Body of pancreas (tissue), 4 donors: ENCODE measurements at regions not wholly inside any gene's neighbourhood (a gene's known extent, or its start where the extent isn't known, plus 50 kb on each side); places are given as distances from the start of the nearest gene placed in this dataset.

Experiments
- ATAC-seq: fragments of 150-250 bp; one replicate; pipeline ENCODE4 v1.9.1; 2016
- DNase-seq, 4 donors: peaks; one replicate each; pipeline ENCODE4 v3.0.0-alpha.2; 2019
- H3K27ac ChIP-seq, 4 donors: fragments of 200-600 bp; sonication (generic); 1 replicate in 3 of 4; 2 replicates in 1 of 4; pipeline versions ENCODE4 v1.5.1 to v1.6.1; 2016 to 2019; ENCODE audit warnings: mild to moderate bottlenecking in 1 of 4, mixed read lengths in 1 of 4, moderate library complexity in 1 of 4
- H3K27me3 ChIP-seq, 2 donors: fragments of 200-600 bp; sonication (generic); one replicate each; pipeline ENCODE4 v1.6.0; 2016; ENCODE audit warnings: mild to moderate bottlenecking in 1 of 2
- H3K36me3 ChIP-seq, 2 donors: fragments of 200-600 bp; sonication (generic); replicated peaks in 1 of 2; 2 replicates each; pipeline ENCODE4 v1.5.1; 2016; ENCODE audit warnings: low read depth in 2 of 2; ENCODE audit not compliant: insufficient read depth in 1 of 2
- H3K4me1 ChIP-seq: fragments of 200-600 bp; sonication (generic); one replicate; pipeline ENCODE4 v1.6.0; 2016
- H3K4me3 ChIP-seq, 2 donors: fragments of 200-600 bp; sonication (generic); 1 replicate in 1 of 2; 2 replicates in 1 of 2; pipeline ENCODE4 v1.5.1; 2016 to 2019
- H3K9me3 ChIP-seq, 3 donors: fragments of 200-600 bp; sonication (generic); 1 replicate in 2 of 3; 2 replicates in 1 of 3; pipeline ENCODE4 v1.5.1; 2016
- POLR2A ChIP-seq, 3 donors: fragments of 450-650 bp; IDR thresholded peaks; one replicate each; pipeline ENCODE4 v1.6.1; 2016; ENCODE audit warnings: antibody characterized with exemption in 3 of 3, mild to moderate bottlenecking in 2 of 3
- WGBS, 2 donors: methylation state at CpG; one replicate each; pipeline ENCODE4 v1.1.5; 2017; 5-methylcytosine and 5-hydroxymethylcytosine counted together
- intact Hi-C: fragments of 100-400 bp; cut with DNase I; formaldehyde crosslinking; loops from one replicate; pipeline ENCODE4 v1.15.1; 2023
- TF ChIP-seq, protein P1 (sequence below), 7 experiments: fragments of 450-650 bp in 4 of 7; fragments of 200-600 bp in 3 of 7; sonication (generic) in 3 of 7; IDR thresholded peaks; one replicate each; pipeline ENCODE4 v1.5.1; 2016 to 2019; ENCODE audit warnings: antibody characterized with exemption in 7 of 7

DNA sequence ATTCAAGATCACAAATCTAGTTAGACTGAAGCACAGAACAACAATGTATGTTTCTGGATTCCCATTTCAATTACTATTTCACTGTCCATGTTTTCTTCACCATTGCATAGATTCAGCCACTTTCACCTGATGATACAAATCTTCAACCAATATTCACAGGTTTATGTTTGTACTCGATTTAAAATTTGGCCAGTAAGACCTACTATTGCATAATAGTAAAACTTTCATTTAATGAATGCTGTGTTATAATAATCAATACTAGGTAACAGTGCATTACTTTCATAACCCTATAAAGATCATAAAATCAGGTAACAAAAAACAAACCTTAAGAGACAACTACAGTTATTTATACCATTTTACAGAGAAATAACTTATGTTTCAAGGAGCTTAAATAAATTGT is 2209.1 kb downstream of the ARAP2 start:
- H3K27ac ChIP-seq: no peak overlapping the region
- H3K4me1 ChIP-seq: no peaks in the 10 kb centered on the region
- no peaks in the 10 kb centered on the region for H3K27me3 ChIP-seq
- intact Hi-C loops: no loop called here
- H3K9me3 ChIP-seq: no peaks in the 10 kb centered on the region
- 27 to 37% methylated on average over 1 of the region's 1 CpG for WGBS, 2 donors
- TF ChIP-seq, protein P1, sequence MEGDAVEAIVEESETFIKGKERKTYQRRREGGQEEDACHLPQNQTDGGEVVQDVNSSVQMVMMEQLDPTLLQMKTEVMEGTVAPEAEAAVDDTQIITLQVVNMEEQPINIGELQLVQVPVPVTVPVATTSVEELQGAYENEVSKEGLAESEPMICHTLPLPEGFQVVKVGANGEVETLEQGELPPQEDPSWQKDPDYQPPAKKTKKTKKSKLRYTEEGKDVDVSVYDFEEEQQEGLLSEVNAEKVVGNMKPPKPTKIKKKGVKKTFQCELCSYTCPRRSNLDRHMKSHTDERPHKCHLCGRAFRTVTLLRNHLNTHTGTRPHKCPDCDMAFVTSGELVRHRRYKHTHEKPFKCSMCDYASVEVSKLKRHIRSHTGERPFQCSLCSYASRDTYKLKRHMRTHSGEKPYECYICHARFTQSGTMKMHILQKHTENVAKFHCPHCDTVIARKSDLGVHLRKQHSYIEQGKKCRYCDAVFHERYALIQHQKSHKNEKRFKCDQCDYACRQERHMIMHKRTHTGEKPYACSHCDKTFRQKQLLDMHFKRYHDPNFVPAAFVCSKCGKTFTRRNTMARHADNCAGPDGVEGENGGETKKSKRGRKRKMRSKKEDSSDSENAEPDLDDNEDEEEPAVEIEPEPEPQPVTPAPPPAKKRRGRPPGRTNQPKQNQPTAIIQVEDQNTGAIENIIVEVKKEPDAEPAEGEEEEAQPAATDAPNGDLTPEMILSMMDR (IDR thresholded peaks at IDR 0.05): no peak
- TF ChIP-seq POLR2A (IDR thresholded peaks at IDR 0.05): no peak
- DNase-seq (no peak), ATAC-seq (no peak)
- H3K4me3 ChIP-seq: no peak overlapping the region
- H3K36me3 ChIP-seq: no peaks in the 10 kb centered on the region

DNA sequence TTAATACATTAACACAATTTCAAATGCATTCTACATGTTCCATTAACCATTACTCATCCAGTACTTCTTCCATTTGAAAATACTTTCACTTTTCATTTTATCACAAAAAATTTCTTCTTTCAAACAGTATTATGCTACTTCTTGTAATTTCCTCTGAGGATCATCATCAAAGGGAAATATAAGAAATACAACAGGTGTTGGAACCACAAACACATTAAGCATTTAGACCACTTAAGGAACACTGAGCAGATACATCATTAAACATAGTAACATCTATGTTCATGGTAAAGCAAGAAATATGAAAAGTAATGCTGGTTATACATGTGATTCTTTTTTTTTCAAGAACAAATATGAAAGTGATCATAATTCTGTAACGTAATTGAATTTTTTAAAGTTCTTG is 2207.0 kb downstream of the ARAP2 start:
- Histone ChIP-seq H3K9me3 (no peaks in the 10 kb centered on the region), H3K27me3 (no peaks in the 10 kb centered on the region), H3K4me3 (no peak overlapping the region), H3K36me3 (no peaks in the 10 kb centered on the region), H3K4me1 (no peaks in the 10 kb centered on the region), H3K27ac (no peak overlapping the region)
- WGBS, 2 donors: 19 to 44% methylated on average over 1 of the region's 1 CpG
- no peak for DNase-seq
- no peak for ATAC-seq
- TF ChIP-seq, protein P1 (IDR thresholded peaks at IDR 0.05): no peak
- no peak for TF ChIP-seq POLR2A (IDR thresholded peaks at IDR 0.05)
- intact Hi-C loops: no loop called here

DNA sequence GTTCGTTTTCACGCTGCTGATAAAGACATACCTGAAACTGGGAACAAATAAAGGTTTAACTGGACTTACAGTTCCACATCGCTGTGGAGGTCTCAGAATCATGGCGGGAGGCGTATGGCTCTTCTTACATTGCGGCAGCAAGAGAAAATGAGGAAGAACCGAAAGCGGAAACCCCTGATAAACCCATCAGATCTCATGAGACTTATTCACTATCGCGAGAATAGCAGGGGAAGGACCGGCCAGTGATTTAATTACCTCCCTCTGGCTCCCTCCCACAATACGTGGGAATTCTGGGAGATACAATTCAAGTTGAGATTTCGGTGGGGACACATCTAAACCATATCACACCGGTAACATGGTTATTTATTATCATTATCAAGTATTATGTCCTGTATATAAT is 2204.5 kb downstream of the ARAP2 start:
- 80 to 81% methylated on average over 14 of the region's 14 CpGs for WGBS, 2 donors
- Histone ChIP-seq H3K27ac (no peak overlapping the region), H3K27me3 (no peaks in the 10 kb centered on the region), H3K9me3 (no peaks in the 10 kb centered on the region), H3K4me1 (no peaks in the 10 kb centered on the region), H3K4me3 (no peak overlapping the region), H3K36me3 (no peaks in the 10 kb centered on the region)
- TF ChIP-seq, protein P1 (IDR thresholded peaks at IDR 0.05): no peak
- TF ChIP-seq POLR2A (IDR thresholded peaks at IDR 0.05): no peak
- no peak for DNase-seq
- intact Hi-C loops: no loop called here
- no peak for ATAC-seq

GRCh38 chr4:34043131-34043530 is 2201.2 kb downstream of the ARAP2 start:
- WGBS, 2 donors: 84 to 86% methylated on average over 1 of the region's 1 CpG
- TF ChIP-seq POLR2A (IDR thresholded peaks at IDR 0.05): no peak
- TF ChIP-seq, protein P1 (IDR thresholded peaks at IDR 0.05): no peak

DNA sequence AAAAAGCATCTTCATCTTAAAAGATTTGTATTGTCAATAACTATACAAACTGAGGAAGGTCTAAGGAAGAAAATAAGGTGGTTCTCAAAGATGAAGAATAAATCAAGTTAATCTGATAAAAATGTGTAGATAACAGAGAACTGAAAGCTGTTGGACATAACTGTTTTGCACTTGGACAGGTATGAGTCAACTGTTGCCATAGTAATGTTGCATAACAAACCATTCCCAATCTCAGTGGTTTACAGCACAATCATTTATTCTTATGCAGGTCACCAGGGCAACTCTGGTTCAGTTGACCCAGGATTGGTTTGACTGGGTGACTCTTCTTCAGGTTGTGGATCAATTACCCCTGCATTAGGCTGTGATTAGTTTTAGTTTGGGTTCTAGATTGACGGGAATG is 2197.7 kb downstream of the ARAP2 start:
- H3K27me3 ChIP-seq: no peaks in the 10 kb centered on the region
- no peak overlapping the region for H3K27ac ChIP-seq
- no peaks in the 10 kb centered on the region for H3K9me3 ChIP-seq
- no peaks in the 10 kb centered on the region for H3K4me1 ChIP-seq
- DNase-seq (no peak), ATAC-seq (no peak)
- 65 to 71% methylated on average over 1 of the region's 1 CpG for WGBS, 2 donors
- H3K36me3 ChIP-seq: no peaks in the 10 kb centered on the region
- intact Hi-C loops: no loop called here
- no peak overlapping the region for H3K4me3 ChIP-seq
- TF ChIP-seq POLR2A (IDR thresholded peaks at IDR 0.05): no peak
- TF ChIP-seq, protein P1 (IDR thresholded peaks at IDR 0.05): no peak

More at GRCh38 chr4:34043131-34043530, 2201.2 kb downstream of the ARAP2 start:
- Histone ChIP-seq H3K4me1 (no peaks in the 10 kb centered on the region), H3K4me3 (no peak overlapping the region), H3K36me3 (no peaks in the 10 kb centered on the region), H3K27me3 (no peaks in the 10 kb centered on the region), H3K27ac (no peak overlapping the region), H3K9me3 (no peaks in the 10 kb centered on the region)
- no peak for ATAC-seq
- intact Hi-C loops: no loop called here
- DNase-seq: no peak
